ELF-1 (cell line): ENCODE measurements at regions not wholly inside any gene's neighbourhood (a gene's known extent, or its start where the extent isn't known, plus 50 kb on each side); places are given as distances from the start of the nearest gene placed in this dataset.
A peak's percentile ranks its signal among the peaks of the same experiment; 100 is the strongest.
"Not testable (repeated sequence)": the region's sequence is repeated elsewhere in the genome, so short reads cannot be mapped to it uniquely, and the experiment has no call there.

Experiments
- DNase-seq: peaks from one replicate; pipeline ENCODE4 v3.0.0-alpha.2; 2016; ENCODE audit warnings: low read depth, low spot score

GRCh38 chr14:106029959-106030358, 503.6 kb downstream of the TMEM121 start:
- no peak for DNase-seq

- no peak for DNase-seq
Measured at GRCh38 chr14:106037380-106037779, 511.0 kb downstream of the TMEM121 start.

- no peak for DNase-seq
Measured at GRCh38 chr14:106038263-106038662, 511.9 kb downstream of the TMEM121 start.

- peak; percentile 10 for DNase-seq
Measured at GRCh38 chr14:106039400-106039799, 513.0 kb downstream of the TMEM121 start.

GRCh38 chr14:106044515-106044914, 518.1 kb downstream of the TMEM121 start:
- DNase-seq, result no peak

- peak; percentile 31 for DNase-seq
Measured at GRCh38 chr14:106044949-106045596, 518.7 kb downstream of the TMEM121 start.

GRCh38 chr14:106051796-106052195, 525.4 kb downstream of the TMEM121 start:
- no peak for DNase-seq

GRCh38 chr14:106055289-106055688, 528.9 kb downstream of the TMEM121 start:
- DNase-seq, result no peak

- DNase-seq, result no peak
Measured at GRCh38 chr14:106058342-106058741, 532.0 kb downstream of the TMEM121 start.

- no peak for DNase-seq
Measured at GRCh38 chr14:106060276-106060975, 534.0 kb downstream of the TMEM121 start.

- peak; percentile 24 for DNase-seq
Measured at GRCh38 chr14:106061877-106062500, 535.6 kb downstream of the TMEM121 start.

- no peak for DNase-seq
Measured at GRCh38 chr14:106062502-106063272, 536.3 kb downstream of the TMEM121 start.

- no peak for DNase-seq
Measured at GRCh38 chr14:106067935-106068334, 541.6 kb downstream of the TMEM121 start.

- no peak for DNase-seq
Measured at GRCh38 chr14:106069804-106070625, 543.6 kb downstream of the TMEM121 start.

- no peak for DNase-seq
Measured at GRCh38 chr14:106080922-106081321, 554.5 kb downstream of the TMEM121 start.

- DNase-seq, result not testable (repeated sequence)
Measured at GRCh38 chr14:106081721-106082120, 555.3 kb downstream of the TMEM121 start.

GRCh38 chr14:106083082-106083481, 556.7 kb downstream of the TMEM121 start:
- no peak for DNase-seq

GRCh38 chr14:106087837-106088236, 561.5 kb downstream of the TMEM121 start:
- no peak for DNase-seq

- not testable (repeated sequence) for DNase-seq
Measured at GRCh38 chr14:106088860-106089259, 562.5 kb downstream of the TMEM121 start.

- peak; percentile 11 for DNase-seq
Measured at GRCh38 chr14:106094654-106095189, 568.3 kb downstream of the TMEM121 start.

- DNase-seq, result no peak
Measured at GRCh38 chr14:106107703-106108102, 581.3 kb downstream of the TMEM121 start.
